ENCODE measurements at regions not wholly inside any gene's neighbourhood (a gene's known extent, or its start where the extent isn't known, plus 50 kb on each side); places are given as distances from the start of the nearest gene placed in this dataset.

DNA sequence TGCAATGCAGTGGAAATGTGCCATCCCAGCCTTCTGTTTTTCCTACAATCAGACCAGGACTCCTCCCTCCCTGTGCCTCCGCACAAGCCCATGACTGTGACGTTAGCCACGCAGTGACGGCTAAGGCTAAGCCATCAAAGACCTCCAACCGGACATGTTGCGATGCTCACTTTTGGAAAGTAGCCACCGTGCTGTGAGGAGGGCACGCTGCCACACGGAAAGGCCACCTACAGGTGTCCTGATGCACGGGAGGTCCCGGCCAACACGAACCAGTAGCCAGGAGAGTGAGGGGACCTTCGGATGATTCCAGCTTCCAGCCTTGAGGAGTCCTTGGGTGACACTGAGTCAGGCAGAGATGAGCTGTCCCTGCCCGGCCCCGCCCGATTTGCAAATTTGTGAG is 53.9 kb downstream of the FOXL1 start:
- Mint-ChIP-seq H3K9me3 (no peaks in the 10 kb centered on the region), H3K4me3 (no peak overlapping the region), H3K27ac (no peak overlapping the region), H3K36me3 (no peaks in the 10 kb centered on the region), H3K27me3 (peaks cover 3% of the 10 kb centered on the region in 2 donors), H3K4me1 (peaks cover 0 to 5% (median 0%) of the 10 kb centered on the region in 3 donors)
- Histone ChIP-seq H3K27me3 (ENCODE audit: insufficient read depth, low read length, poor library complexity, severe bottlenecking) (no peaks in the 10 kb centered on the region), H3K4me3 (ENCODE audit: low read length) (no peak overlapping the region), H3K9me3 (ENCODE audit: low read length) (no peaks in the 10 kb centered on the region), H3K27ac (ENCODE audit: low read depth, low read length) (no peak overlapping the region), H3K36me3 (ENCODE audit: insufficient read depth, low read length) (no peaks in the 10 kb centered on the region), H3K4me1 (ENCODE audit: insufficient read depth, low read length) (no peaks in the 10 kb centered on the region)
- CTCF ChIA-PET = no interaction called here
- DNase-seq = no peak
- POLR2A ChIA-PET = no interaction called here

DNA sequence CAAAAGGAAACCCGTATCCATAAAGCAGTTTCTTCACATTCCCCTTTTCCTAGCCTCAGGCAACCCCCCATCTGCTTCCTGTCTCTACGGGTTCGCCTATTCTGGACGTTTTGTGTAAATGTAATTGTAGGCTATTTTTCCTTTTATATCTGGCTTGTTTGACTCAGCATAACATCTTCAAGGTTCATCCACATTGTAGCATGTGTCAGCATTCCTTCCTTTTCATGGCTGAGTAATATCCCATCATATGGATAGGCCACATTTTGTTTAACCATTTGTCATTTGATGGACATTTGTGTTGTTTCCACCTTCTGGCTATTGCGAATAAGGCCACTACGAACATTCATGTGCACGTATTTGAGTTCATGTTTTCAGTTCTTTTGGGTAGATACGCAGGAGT is 54.6 kb downstream of the FOXL1 start:
- Mint-ChIP-seq H3K36me3 (no peaks in the 10 kb centered on the region), H3K27ac (no peak overlapping the region), H3K9me3 (no peaks in the 10 kb centered on the region), H3K4me1 (peaks cover 0 to 5% (median 0%) of the 10 kb centered on the region in 3 donors), H3K27me3 (peaks cover 3% of the 10 kb centered on the region in 2 donors), H3K4me3 (no peak overlapping the region)
- Histone ChIP-seq H3K4me3 (ENCODE audit: low read length) (no peak overlapping the region), H3K9me3 (ENCODE audit: low read length) (no peaks in the 10 kb centered on the region), H3K27ac (ENCODE audit: low read depth, low read length) (no peak overlapping the region), H3K36me3 (ENCODE audit: insufficient read depth, low read length) (no peaks in the 10 kb centered on the region), H3K27me3 (ENCODE audit: insufficient read depth, low read length, poor library complexity, severe bottlenecking) (no peaks in the 10 kb centered on the region), H3K4me1 (ENCODE audit: insufficient read depth, low read length) (no peaks in the 10 kb centered on the region)
- ChIA-PET CTCF (no interaction called here), POLR2A (no interaction called here)
- no peak for DNase-seq

DNA sequence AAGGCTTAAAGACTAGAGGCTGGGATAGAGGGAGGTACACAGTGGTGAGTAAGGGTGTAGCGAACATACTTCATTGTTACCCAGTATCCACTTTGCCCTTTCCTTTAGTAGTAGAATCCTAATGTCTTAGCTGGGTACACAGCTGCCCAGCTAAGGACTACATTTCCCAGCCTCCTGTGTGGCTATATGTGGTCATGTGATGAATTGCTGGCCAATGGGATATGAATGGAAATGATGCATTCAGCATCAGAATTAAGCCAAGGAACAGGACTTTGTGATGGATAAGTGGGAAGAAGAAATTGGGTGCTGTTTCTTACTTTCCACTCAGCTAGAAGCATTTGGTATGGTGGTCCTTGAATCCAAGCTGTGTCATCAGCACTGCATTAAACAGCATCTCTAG is 55.9 kb downstream of the FOXL1 start:
- Histone ChIP-seq H3K4me1 (ENCODE audit: insufficient read depth, low read length) (no peaks in the 10 kb centered on the region), H3K27ac (ENCODE audit: low read depth, low read length) (no peak overlapping the region), H3K9me3 (ENCODE audit: low read length) (no peaks in the 10 kb centered on the region), H3K27me3 (ENCODE audit: insufficient read depth, low read length, poor library complexity, severe bottlenecking) (no peaks in the 10 kb centered on the region), H3K36me3 (ENCODE audit: insufficient read depth, low read length) (no peaks in the 10 kb centered on the region), H3K4me3 (ENCODE audit: low read length) (no peak overlapping the region)
- no peak overlapping the region for H3K4me3 Mint-ChIP-seq
- H3K36me3 Mint-ChIP-seq = no peaks in the 10 kb centered on the region
- ChIA-PET CTCF (no interaction called here), POLR2A (no interaction called here)
- peaks cover 0 to 5% (median 0%) of the 10 kb centered on the region in 3 donors for H3K4me1 Mint-ChIP-seq
- no peak overlapping the region for H3K27ac Mint-ChIP-seq
- no peak for DNase-seq
- no peaks in the 10 kb centered on the region for H3K9me3 Mint-ChIP-seq
- H3K27me3 Mint-ChIP-seq = peaks cover 3 to 11% of the 10 kb centered on the region in 2 donors

DNA sequence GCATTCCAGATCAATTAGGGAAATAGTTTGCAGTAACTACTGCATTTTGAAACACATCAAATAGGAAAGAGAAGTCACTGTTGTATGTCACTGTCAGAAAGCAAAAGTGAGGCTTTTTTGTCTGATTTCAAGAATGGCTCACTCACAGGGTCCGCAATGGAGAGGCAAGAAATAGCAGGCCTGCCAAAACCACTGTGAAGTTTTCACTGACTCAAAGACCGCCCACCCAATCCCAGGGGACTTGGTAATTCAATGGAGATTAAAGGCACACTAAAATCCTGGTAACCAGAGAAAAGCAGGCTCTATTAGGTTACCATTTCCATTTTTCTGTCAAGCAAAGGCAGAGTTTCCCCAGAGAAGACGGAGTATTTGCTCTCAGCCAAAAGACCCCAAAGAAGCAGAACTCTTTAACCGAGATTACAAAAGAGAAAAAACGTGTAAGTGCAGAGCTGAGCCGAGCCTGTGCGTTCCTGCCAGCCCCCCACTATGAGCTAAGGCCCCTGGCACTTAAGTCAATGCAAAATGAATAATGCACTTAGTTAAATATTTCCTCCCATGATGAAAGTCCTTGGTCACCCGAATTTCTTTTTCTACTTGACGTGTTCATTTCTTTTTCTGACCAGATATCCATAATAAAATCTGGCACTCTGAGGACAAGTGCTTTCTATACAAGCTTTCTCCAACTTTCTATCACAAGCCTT is 57.0 kb downstream of the FOXL1 start:
- CTCF ChIA-PET = no interaction called here

DNA sequence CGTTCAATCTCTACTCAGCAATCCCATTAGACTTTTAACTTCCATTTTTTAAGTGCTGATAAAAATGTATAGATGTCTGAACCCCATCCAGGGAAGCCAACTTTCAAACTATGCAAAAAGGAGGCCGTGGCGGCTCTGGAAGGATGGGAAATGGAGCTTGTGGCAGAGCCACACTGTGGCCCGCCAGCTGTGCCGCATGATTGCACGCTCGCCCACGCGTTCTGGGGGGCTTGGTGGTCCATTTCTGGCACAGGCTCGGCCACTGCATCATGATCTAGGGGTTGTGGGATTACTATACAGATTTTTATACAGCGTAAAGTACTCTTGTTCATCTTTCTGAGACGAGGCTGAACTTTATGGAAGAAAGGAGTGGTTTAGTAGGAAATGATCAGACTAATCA is 57.6 kb downstream of the FOXL1 start:
- H3K27me3 ChIP-seq (ENCODE audit: insufficient read depth, low read length, poor library complexity, severe bottlenecking) = no peaks in the 10 kb centered on the region
- ChIA-PET CTCF (no interaction called here), POLR2A (no interaction called here)
- peaks cover 3 to 14% of the 10 kb centered on the region in 2 donors for H3K27me3 Mint-ChIP-seq
- no peak overlapping the region for H3K27ac ChIP-seq (ENCODE audit: low read depth, low read length)
- peak overlapping the region in 1 of 8 donors; percentile 11 for H3K27ac Mint-ChIP-seq
- peaks cover 0 to 5% (median 0%) of the 10 kb centered on the region in 3 donors for H3K4me1 Mint-ChIP-seq
- DNase-seq = no peak
- no peaks in the 10 kb centered on the region for H3K9me3 ChIP-seq (ENCODE audit: low read length)
- H3K9me3 Mint-ChIP-seq = no peaks in the 10 kb centered on the region
- no peak overlapping the region for H3K4me3 ChIP-seq (ENCODE audit: low read length)
- no peak overlapping the region for H3K4me3 Mint-ChIP-seq
- no peaks in the 10 kb centered on the region for H3K4me1 ChIP-seq (ENCODE audit: insufficient read depth, low read length)
- no peaks in the 10 kb centered on the region for H3K36me3 ChIP-seq (ENCODE audit: insufficient read depth, low read length)
- H3K36me3 Mint-ChIP-seq = no peaks in the 10 kb centered on the region

More for the DNA sequence above, 57.0 kb downstream of the FOXL1 start:
- peaks cover 3 to 15% of the 10 kb centered on the region in 2 donors for H3K27me3 Mint-ChIP-seq
- no peaks in the 10 kb centered on the region for H3K9me3 Mint-ChIP-seq
- H3K4me3 Mint-ChIP-seq = no peak overlapping the region
- peak overlapping the region in 1 of 8 donors; percentile 11 for H3K27ac Mint-ChIP-seq
- H3K27ac ChIP-seq (ENCODE audit: low read depth, low read length) = no peak overlapping the region
- H3K36me3 Mint-ChIP-seq = no peaks in the 10 kb centered on the region
- H3K4me1 Mint-ChIP-seq = peaks cover 0 to 5% (median 0%) of the 10 kb centered on the region in 3 donors
- H3K27me3 ChIP-seq (ENCODE audit: insufficient read depth, low read length, poor library complexity, severe bottlenecking) = no peaks in the 10 kb centered on the region
- POLR2A ChIA-PET = no interaction called here
- no peaks in the 10 kb centered on the region for H3K4me1 ChIP-seq (ENCODE audit: insufficient read depth, low read length)
- H3K9me3 ChIP-seq (ENCODE audit: low read length) = no peaks in the 10 kb centered on the region
- H3K4me3 ChIP-seq (ENCODE audit: low read length) = no peak overlapping the region
- no peaks in the 10 kb centered on the region for H3K36me3 ChIP-seq (ENCODE audit: insufficient read depth, low read length)
- DNase-seq = no peak

DNA sequence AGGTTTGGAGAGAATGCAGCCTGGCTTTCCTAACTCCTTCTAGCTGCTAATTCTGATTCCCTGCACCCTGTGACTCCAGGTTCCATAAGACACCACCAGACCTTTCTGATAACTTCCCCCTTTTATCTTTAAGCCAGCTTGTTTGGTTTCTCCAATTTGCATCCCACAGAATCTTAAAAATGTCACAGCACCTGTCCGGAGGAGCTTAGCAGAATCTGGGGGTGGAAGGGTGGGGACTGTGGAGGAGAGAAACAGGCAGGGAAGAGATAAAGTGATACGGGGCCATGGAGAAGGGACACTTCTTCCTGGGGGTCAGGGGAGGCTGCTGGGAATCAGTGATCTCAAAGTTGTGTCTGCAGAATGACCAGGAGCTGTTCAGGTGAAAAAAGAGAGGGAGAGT is 59.4 kb downstream of the FOXL1 start:
- no peak for DNase-seq
- no peaks in the 10 kb centered on the region for H3K36me3 ChIP-seq (ENCODE audit: insufficient read depth, low read length)
- CTCF ChIA-PET = no interaction called here
- H3K9me3 ChIP-seq (ENCODE audit: low read length) = no peaks in the 10 kb centered on the region
- no peak overlapping the region for H3K27ac Mint-ChIP-seq
- POLR2A ChIA-PET = no interaction called here
- peaks cover 3 to 12% of the 10 kb centered on the region in 2 donors for H3K27me3 Mint-ChIP-seq
- H3K4me1 Mint-ChIP-seq = no peaks in the 10 kb centered on the region
- H3K36me3 Mint-ChIP-seq = no peaks in the 10 kb centered on the region
- H3K4me3 ChIP-seq (ENCODE audit: low read length) = no peak overlapping the region
- no peaks in the 10 kb centered on the region for H3K4me1 ChIP-seq (ENCODE audit: insufficient read depth, low read length)
- no peaks in the 10 kb centered on the region for H3K9me3 Mint-ChIP-seq
- H3K4me3 Mint-ChIP-seq = no peak overlapping the region
- no peaks in the 10 kb centered on the region for H3K27me3 ChIP-seq (ENCODE audit: insufficient read depth, low read length, poor library complexity, severe bottlenecking)
- no peak overlapping the region for H3K27ac ChIP-seq (ENCODE audit: low read depth, low read length)

DNA sequence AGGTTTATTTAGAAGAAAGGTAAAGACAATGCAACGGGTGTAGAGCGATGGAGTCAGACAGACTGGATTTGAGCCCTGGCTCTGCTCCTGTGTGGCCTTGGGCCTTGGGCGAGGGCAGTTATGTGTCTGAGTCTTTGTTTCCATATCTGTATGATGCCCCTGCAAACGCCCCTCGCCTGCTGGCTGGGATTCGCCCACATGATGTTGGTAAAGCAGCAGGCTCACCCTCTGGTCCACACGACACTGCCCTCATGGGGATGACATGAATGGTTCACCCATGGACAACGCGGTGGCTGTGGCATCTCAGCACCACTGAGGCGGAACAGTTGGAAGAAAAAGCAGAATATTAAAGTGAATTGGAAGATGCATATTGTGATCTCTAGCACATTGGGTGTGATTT is 60.3 kb downstream of the FOXL1 start:
- Histone ChIP-seq H3K4me1 (ENCODE audit: insufficient read depth, low read length) (no peaks in the 10 kb centered on the region), H3K4me3 (ENCODE audit: low read length) (no peak overlapping the region), H3K27me3 (ENCODE audit: insufficient read depth, low read length, poor library complexity, severe bottlenecking) (no peaks in the 10 kb centered on the region), H3K9me3 (ENCODE audit: low read length) (no peaks in the 10 kb centered on the region), H3K27ac (ENCODE audit: low read depth, low read length) (no peak overlapping the region), H3K36me3 (ENCODE audit: insufficient read depth, low read length) (no peaks in the 10 kb centered on the region)
- ChIA-PET CTCF (no interaction called here), POLR2A (no interaction called here)
- no peak for DNase-seq
- Mint-ChIP-seq H3K4me3 (no peak overlapping the region), H3K36me3 (no peaks in the 10 kb centered on the region), H3K27me3 (peaks cover 3 to 12% of the 10 kb centered on the region in 2 donors), H3K4me1 (no peaks in the 10 kb centered on the region), H3K27ac (no peak overlapping the region), H3K9me3 (no peaks in the 10 kb centered on the region)

DNA sequence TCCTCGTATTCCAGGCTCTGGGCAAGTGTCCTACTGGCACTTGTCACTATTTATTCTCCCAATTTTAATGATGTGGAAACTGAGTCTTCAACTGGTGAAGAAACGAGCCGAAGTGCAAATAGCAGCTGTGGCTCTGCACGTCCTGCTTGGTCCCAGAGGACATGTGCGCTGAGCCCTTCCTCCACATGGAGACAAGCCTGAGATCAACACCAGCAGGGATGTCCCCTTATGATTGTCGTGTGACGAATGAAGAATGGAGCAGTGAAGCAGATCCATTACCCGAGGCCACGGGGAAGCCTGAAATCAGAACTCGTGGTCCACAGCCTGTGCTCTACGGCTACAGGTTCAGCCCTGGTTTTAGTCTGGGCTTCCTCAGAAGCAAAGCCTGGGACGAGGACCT is 61.0 kb downstream of the FOXL1 start:
- Histone ChIP-seq H3K4me3 (ENCODE audit: low read length) (no peak overlapping the region), H3K9me3 (ENCODE audit: low read length) (no peaks in the 10 kb centered on the region), H3K36me3 (ENCODE audit: insufficient read depth, low read length) (no peaks in the 10 kb centered on the region), H3K4me1 (ENCODE audit: insufficient read depth, low read length) (no peaks in the 10 kb centered on the region), H3K27ac (ENCODE audit: low read depth, low read length) (no peak overlapping the region), H3K27me3 (ENCODE audit: insufficient read depth, low read length, poor library complexity, severe bottlenecking) (no peaks in the 10 kb centered on the region)
- POLR2A ChIA-PET = no interaction called here
- no peak for DNase-seq
- Mint-ChIP-seq H3K27me3 (peaks cover 3 to 12% of the 10 kb centered on the region in 2 donors), H3K36me3 (no peaks in the 10 kb centered on the region), H3K27ac (no peak overlapping the region), H3K9me3 (no peaks in the 10 kb centered on the region), H3K4me3 (no peak overlapping the region), H3K4me1 (no peaks in the 10 kb centered on the region)
- CTCF ChIA-PET = no interaction called here
